ENCODE measurements at regions not wholly inside any gene's neighbourhood (a gene's known extent, or its start where the extent isn't known, plus 50 kb on each side); places are given as distances from the start of the nearest gene placed in this dataset.

DNA sequence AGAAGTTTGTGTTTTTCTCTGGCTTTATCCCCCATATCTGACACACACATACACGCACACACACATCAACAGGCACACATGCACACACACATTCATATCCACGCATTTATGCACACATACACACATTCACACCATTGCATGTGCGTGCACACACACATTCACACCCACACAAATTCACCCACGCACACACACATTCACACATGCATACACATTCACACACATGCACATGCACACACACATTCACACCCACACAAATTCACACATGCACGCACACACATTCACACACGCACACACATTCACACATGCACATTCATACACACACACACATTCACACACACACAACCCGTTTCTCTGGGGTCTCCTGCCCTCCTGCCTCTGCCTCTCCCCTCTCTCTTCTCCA lies 264.2 kb downstream of the BCL11B start:
- H4K91ac ChIP-seq (ENCODE audit: insufficient read depth, low read depth, low read length): no peak overlapping the region
- no peak overlapping the region for H2BK5ac ChIP-seq (ENCODE audit: low read depth, low read length, poor library complexity, severe bottlenecking)
- in situ Hi-C loops (cut with MboI; ENCODE audit: low sequenced_read_pairs): no loop called here
- no TSS peak for BruUV-seq (replicated peaks)
- H3K27ac ChIP-seq (ENCODE audit: insufficient read depth, low read length): no peak overlapping the region
- no peaks in the 10 kb centered on the region for H3K36me3 ChIP-seq (ENCODE audit: control insufficient read depth, insufficient read depth, low read length)
- H3K4me3 ChIP-seq (ENCODE audit: insufficient read depth, low read depth, low read length): no peak overlapping the region
- H2BK15ac ChIP-seq (ENCODE audit: low read depth, low read length): no peak overlapping the region
- WGBS, 2 experiments (ENCODE audit: extremely low coverage in 2 of 2, insufficient read length in 1 of 2): 68% methylated on average over 5 of the region's 7 CpGs; no CpG with 5 or more reads in 1 of the 2 experiments
- no peak for ATAC-seq (ENCODE audit: low read depth)
- H2AFZ ChIP-seq (replicated peaks; ENCODE audit: low read length, poor library complexity): no peak overlapping the region
- H2AK5ac ChIP-seq (ENCODE audit: low read depth, low read length): no peak overlapping the region
- no peaks in the 10 kb centered on the region for H3K9me1 ChIP-seq (ENCODE audit: insufficient read depth, low read length)
- no peak overlapping the region for H2AK9ac ChIP-seq (replicated peaks; ENCODE audit: low read depth, low read length, poor library complexity)
- H3K4me2 ChIP-seq (ENCODE audit: low read depth, low read length): no peak overlapping the region
- no peak overlapping the region for H3K56ac ChIP-seq (ENCODE audit: extremely low read depth, insufficient read depth, low read length)
- dilution Hi-C loops (cut with HindIII; ENCODE audit: low sequenced_read_pairs, unreplicated experiment): no loop called here
- no peak overlapping the region for H2BK20ac ChIP-seq (ENCODE audit: low read depth, low read length)
- H3K23ac ChIP-seq (ENCODE audit: low read depth, low read length): no peak overlapping the region
- H4K5ac ChIP-seq (ENCODE audit: low read depth, low read length): no peak overlapping the region
- H3K9ac ChIP-seq (ENCODE audit: low read depth, low read length): no peak overlapping the region
- H3K4ac ChIP-seq (ENCODE audit: low read depth, low read length): no peak overlapping the region
- no peak overlapping the region for H3K14ac ChIP-seq (replicated peaks; ENCODE audit: low read depth, low read length)
- H2BK120ac ChIP-seq (ENCODE audit: low read depth, low read length): no peak overlapping the region
- H3K9me3 ChIP-seq (ENCODE audit: control insufficient read depth, insufficient read depth, low read length): peaks cover 59% of the 10 kb centered on the region
- no peak for DNase-seq
- H3K79me1 ChIP-seq (ENCODE audit: low read depth in 1 of 2, low read length in 2 of 2): no peaks in the 10 kb centered on the region
- H4K8ac ChIP-seq (ENCODE audit: low read depth in 2 of 2, low read length in 2 of 2): no peak overlapping the region
- no peaks in the 10 kb centered on the region for H3K4me1 ChIP-seq (ENCODE audit: control insufficient read depth, insufficient read depth, low read length)
- TF ChIP-seq, protein P1, sequence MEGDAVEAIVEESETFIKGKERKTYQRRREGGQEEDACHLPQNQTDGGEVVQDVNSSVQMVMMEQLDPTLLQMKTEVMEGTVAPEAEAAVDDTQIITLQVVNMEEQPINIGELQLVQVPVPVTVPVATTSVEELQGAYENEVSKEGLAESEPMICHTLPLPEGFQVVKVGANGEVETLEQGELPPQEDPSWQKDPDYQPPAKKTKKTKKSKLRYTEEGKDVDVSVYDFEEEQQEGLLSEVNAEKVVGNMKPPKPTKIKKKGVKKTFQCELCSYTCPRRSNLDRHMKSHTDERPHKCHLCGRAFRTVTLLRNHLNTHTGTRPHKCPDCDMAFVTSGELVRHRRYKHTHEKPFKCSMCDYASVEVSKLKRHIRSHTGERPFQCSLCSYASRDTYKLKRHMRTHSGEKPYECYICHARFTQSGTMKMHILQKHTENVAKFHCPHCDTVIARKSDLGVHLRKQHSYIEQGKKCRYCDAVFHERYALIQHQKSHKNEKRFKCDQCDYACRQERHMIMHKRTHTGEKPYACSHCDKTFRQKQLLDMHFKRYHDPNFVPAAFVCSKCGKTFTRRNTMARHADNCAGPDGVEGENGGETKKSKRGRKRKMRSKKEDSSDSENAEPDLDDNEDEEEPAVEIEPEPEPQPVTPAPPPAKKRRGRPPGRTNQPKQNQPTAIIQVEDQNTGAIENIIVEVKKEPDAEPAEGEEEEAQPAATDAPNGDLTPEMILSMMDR (conservative IDR thresholded peaks at IDR 0.05; ENCODE audit: low read depth, low read length): no peak
- no peak for TF ChIP-seq RFX5 (IDR thresholded peaks at IDR 0.05; ENCODE audit: low read depth, low read length)
- intact Hi-C loops (cut with micrococcal nuclease): no loop called here
- no peaks in the 10 kb centered on the region for H4K20me1 ChIP-seq (ENCODE audit: insufficient read depth, low read length)
- CTCF ChIA-PET: no interaction called here
- POLR2A ChIA-PET (ENCODE audit: unreplicated experiment): no interaction called here
- H3K18ac ChIP-seq (ENCODE audit: low read depth, low read length): no peak overlapping the region
- H3K27me3 ChIP-seq (ENCODE audit: control insufficient read depth, insufficient read depth, low read length): no peaks in the 10 kb centered on the region

All from IMR-90 (cell line).